ENCODE measurements at regions not wholly inside any gene's neighbourhood (a gene's known extent, or its start where the extent isn't known, plus 50 kb on each side); places are given as distances from the start of the nearest gene placed in this dataset.

- Histone ChIP-seq H3K4me3 (no peak overlapping the region), H3K9me3 (no peaks in the 10 kb centered on the region), H3K4me1 (ENCODE audit: low read depth) (no peaks in the 10 kb centered on the region), H3K36me3 (ENCODE audit: low read depth) (no peaks in the 10 kb centered on the region)
- intact Hi-C loops (cut with DNase I, micrococcal nuclease) = no loop called here
- TF ChIP-seq CTCF (IDR thresholded peaks at IDR 0.05) = no peak
- DNase-seq (no peak), ATAC-seq (no peak)
Measured at GRCh38 chr20:11675920-11676629, 241.6 kb upstream of the BTBD3 start.

GRCh38 chr20:11676630-11677287 lies 240.9 kb upstream of the BTBD3 start:
- TF ChIP-seq CTCF (IDR thresholded peaks at IDR 0.05) = peak; percentile 60
- Histone ChIP-seq H3K4me3 (no peak overlapping the region), H3K36me3 (ENCODE audit: low read depth) (no peaks in the 10 kb centered on the region), H3K9me3 (no peaks in the 10 kb centered on the region), H3K4me1 (ENCODE audit: low read depth) (no peaks in the 10 kb centered on the region)
- peak; percentile 84 for ATAC-seq
- intact Hi-C loops (cut with DNase I, micrococcal nuclease) = no loop called here
- peak in 2 of 3 donors; percentile 19 to 59 for DNase-seq

- no peak for ATAC-seq
- intact Hi-C loops (cut with DNase I, micrococcal nuclease) = no loop called here
Measured at GRCh38 chr20:11677428-11677827, 240.3 kb upstream of the BTBD3 start.

GRCh38 chr20:11677836-11678235 lies 239.9 kb upstream of the BTBD3 start:
- no peak for ATAC-seq
- no peak for TF ChIP-seq CTCF (IDR thresholded peaks at IDR 0.05)
- intact Hi-C loops (cut with DNase I, micrococcal nuclease) = no loop called here
- H3K9me3 ChIP-seq = no peaks in the 10 kb centered on the region
- H3K4me3 ChIP-seq = no peak overlapping the region
- DNase-seq = no peak
- no peaks in the 10 kb centered on the region for H3K36me3 ChIP-seq (ENCODE audit: low read depth)
- no peaks in the 10 kb centered on the region for H3K4me1 ChIP-seq (ENCODE audit: low read depth)

More at GRCh38 chr20:11677428-11677827, 240.3 kb upstream of the BTBD3 start:
- Histone ChIP-seq H3K9me3 (no peaks in the 10 kb centered on the region), H3K4me1 (ENCODE audit: low read depth) (no peaks in the 10 kb centered on the region), H3K36me3 (ENCODE audit: low read depth) (no peaks in the 10 kb centered on the region), H3K4me3 (no peak overlapping the region)
- no peak for DNase-seq
- TF ChIP-seq CTCF (IDR thresholded peaks at IDR 0.05) = no peak

GRCh38 chr20:11682285-11682684 lies 235.4 kb upstream of the BTBD3 start:
- H3K4me1 ChIP-seq (ENCODE audit: low read depth) = peaks cover 3% of the 10 kb centered on the region
- no peak for ATAC-seq
- no peak overlapping the region for H3K4me3 ChIP-seq
- no peaks in the 10 kb centered on the region for H3K9me3 ChIP-seq
- no peaks in the 10 kb centered on the region for H3K36me3 ChIP-seq (ENCODE audit: low read depth)
- no peak for TF ChIP-seq CTCF (IDR thresholded peaks at IDR 0.05)
- no peak for DNase-seq
- intact Hi-C loops (cut with DNase I, micrococcal nuclease) = no loop called here

Data from mucosa of descending colon (tissue), 3 donors.